ENCODE measurements at regions not wholly inside any gene's neighbourhood (a gene's known extent, or its start where the extent isn't known, plus 50 kb on each side); places are given as distances from the start of the nearest gene placed in this dataset.
A peak's percentile ranks its signal among the peaks of the same experiment; 100 is the strongest.

- Histone ChIP-seq H3K36me3 (ENCODE audit: control insufficient read depth, insufficient read depth, low read length) (no peaks in the 10 kb centered on the region), H4K20me1 (ENCODE audit: insufficient read depth, low read length) (no peaks in the 10 kb centered on the region), H4K91ac (ENCODE audit: insufficient read depth, low read depth, low read length) (no peak overlapping the region), H2BK20ac (ENCODE audit: low read depth, low read length) (no peak overlapping the region), H3K9me3 (ENCODE audit: control insufficient read depth, insufficient read depth, low read length) (peaks cover 15% of the 10 kb centered on the region), H2AK9ac (replicated peaks; ENCODE audit: low read depth, low read length, poor library complexity) (no peak overlapping the region), H2BK120ac (ENCODE audit: low read depth, low read length) (no peak overlapping the region), H4K8ac (ENCODE audit: low read depth in 2 of 2, low read length in 2 of 2) (no peak overlapping the region), H3K27me3 (ENCODE audit: control insufficient read depth, insufficient read depth, low read length) (no peaks in the 10 kb centered on the region), H3K79me1 (ENCODE audit: low read depth in 1 of 2, low read length in 2 of 2) (no peaks in the 10 kb centered on the region), H3K18ac (ENCODE audit: low read depth, low read length) (no peak overlapping the region), H4K5ac (ENCODE audit: low read depth, low read length) (no peak overlapping the region), H3K9ac (ENCODE audit: low read depth, low read length) (no peak overlapping the region), H3K23ac (ENCODE audit: low read depth, low read length) (no peak overlapping the region), H3K4me1 (ENCODE audit: control insufficient read depth, insufficient read depth, low read length) (no peaks in the 10 kb centered on the region), H2BK15ac (ENCODE audit: low read depth, low read length) (no peak overlapping the region), H2AK5ac (ENCODE audit: low read depth, low read length) (no peak overlapping the region), H2AFZ (replicated peaks; ENCODE audit: low read length, poor library complexity) (no peak overlapping the region), H3K9me1 (ENCODE audit: insufficient read depth, low read length) (no peaks in the 10 kb centered on the region), H3K56ac (ENCODE audit: extremely low read depth, insufficient read depth, low read length) (no peak overlapping the region), H3K4me2 (ENCODE audit: low read depth, low read length) (no peak overlapping the region), H3K4ac (ENCODE audit: low read depth, low read length) (no peak overlapping the region), H3K14ac (replicated peaks; ENCODE audit: low read depth, low read length) (no peak overlapping the region), H3K4me3 (ENCODE audit: insufficient read depth, low read depth, low read length) (no peak overlapping the region), H2BK5ac (ENCODE audit: low read depth, low read length, poor library complexity, severe bottlenecking) (no peak overlapping the region), H3K27ac (ENCODE audit: insufficient read depth, low read length) (no peak overlapping the region)
- in situ Hi-C loops (cut with MboI; ENCODE audit: low sequenced_read_pairs): no loop called here
- BruUV-seq (replicated peaks): no TSS peak
- intact Hi-C loops (cut with micrococcal nuclease): no loop called here
- ChIA-PET POLR2A (ENCODE audit: unreplicated experiment) (no interaction called here), CTCF (no interaction called here)
- no peak for DNase-seq
- no peak for ATAC-seq (ENCODE audit: low read depth)
- no CpG with 5 or more reads among the region's 8 CpGs for WGBS, 2 experiments (ENCODE audit: extremely low coverage in 2 of 2, insufficient read length in 1 of 2)
- dilution Hi-C loops (cut with HindIII; ENCODE audit: low sequenced_read_pairs, unreplicated experiment): no loop called here
- peak; percentile 57 for TF ChIP-seq MAFK (IDR thresholded peaks at IDR 0.05; ENCODE audit: low read depth, low read length)
- no peak for TF ChIP-seq RFX5 (IDR thresholded peaks at IDR 0.05; ENCODE audit: low read depth, low read length)
Observed at GRCh38 chr6:164998297-164998696, 311.1 kb downstream of the C6orf118 start.

Data from IMR-90 (cell line).